Esophagus squamous epithelium (tissue), 5 donors: ENCODE measurements at regions not wholly inside any gene's neighbourhood (a gene's known extent, or its start where the extent isn't known, plus 50 kb on each side); places are given as distances from the start of the nearest gene placed in this dataset.
"Not testable (repeated sequence)": the region's sequence is repeated elsewhere in the genome, so short reads cannot be mapped to it uniquely, and the experiment has no call there.

ENCODE experiments used
- DNase-seq: peaks from one replicate; lab custom pipeline; 2025; lab: John Stamatoyannopoulos, UW
- H3K27ac ChIP-seq, 4 donors: fragments of 200-600 bp; sonication (generic); one replicate each; pipeline ENCODE4 v1.5.1; 2016 to 2019; ENCODE audit warnings: mild to moderate bottlenecking in 1 of 4
- H3K27me3 ChIP-seq, 4 donors: fragments of 200-600 bp; sonication (generic); 1 replicate in 3 of 4; 2 replicates in 1 of 4; pipeline versions ENCODE4 v1.5.1 to v1.6.0; 2017 to 2021; ENCODE audit warnings: antibody characterized with exemption in 1 of 4
- H3K36me3 ChIP-seq, 3 donors: fragments of 200-600 bp; sonication (generic); one replicate each; pipeline ENCODE4 v1.5.1; 2016 to 2019
- H3K4me1 ChIP-seq, 3 donors: fragments of 200-600 bp; sonication (generic); one replicate each; pipeline ENCODE4 v1.5.1; 2017 to 2019
- H3K4me3 ChIP-seq, 4 donors: fragments of 200-600 bp; sonication (generic); 1 replicate in 3 of 4; 2 replicates in 1 of 4; pipeline ENCODE4 v1.5.1; 2016 to 2019; ENCODE audit warnings: mild to moderate bottlenecking in 2 of 4, moderate library complexity in 1 of 4
- H3K9me3 ChIP-seq, 3 donors: fragments of 200-600 bp; sonication (generic); one replicate each; pipeline ENCODE4 v1.5.1; 2016 to 2019
- CTCF ChIP-seq, 6 experiments: fragments of 450-650 bp in 4 of 6; fragments of 200-600 bp in 2 of 6; sonication (generic) in 2 of 6; IDR thresholded peaks; one replicate each; pipeline ENCODE4 v1.5.1; 2016 to 2019; ENCODE audit warnings: antibody characterized with exemption in 6 of 6, mild to moderate bottlenecking in 4 of 6, moderate library complexity in 4 of 6
- POLR2A ChIP-seq, 4 donors: fragments of 450-650 bp; IDR thresholded peaks; one replicate each; pipeline ENCODE4 v1.6.1; 2017; ENCODE audit warnings: antibody characterized with exemption in 4 of 4, mild to moderate bottlenecking in 4 of 4, moderate library complexity in 3 of 4
- WGBS, 2 donors: methylation state at CpG; one replicate each; pipeline ENCODE4 v1.1.5; 2018; 5-methylcytosine and 5-hydroxymethylcytosine counted together
- intact Hi-C: fragments of 100-400 bp; cut with DNase I; formaldehyde crosslinking; loops from one replicate; pipeline ENCODE4 v1.15.0; 2022
- donor health status: DM: yes; HTN: yes; CAD: no.

- Histone ChIP-seq H3K4me1 (no peaks in the 10 kb centered on the region), H3K9me3 (peaks cover 0 to 4% (median 0%) of the 10 kb centered on the region in 3 donors), H3K4me3 (no peak overlapping the region), H3K27me3 (no peaks in the 10 kb centered on the region), H3K27ac (no peak overlapping the region), H3K36me3 (no peaks in the 10 kb centered on the region)
- intact Hi-C loops = no loop called here
- no peak for DNase-seq
- TF ChIP-seq POLR2A (IDR thresholded peaks at IDR 0.05) (no peak), CTCF (IDR thresholded peaks at IDR 0.05) (no peak)
- WGBS, 2 donors = 57 to 73% methylated on average over 1 of the region's 1 CpG
Observed at GRCh38 chr16:51262428-51262827, 111.4 kb upstream of the SALL1 start.

- intact Hi-C loops = no loop called here
Observed at GRCh38 chr16:51261919-51262318, 110.8 kb upstream of the SALL1 start.

GRCh38 chr16:51255349-51255972, 104.4 kb upstream of the SALL1 start:
- Histone ChIP-seq H3K9me3 (peaks cover 0 to 6% (median 0%) of the 10 kb centered on the region in 3 donors), H3K4me1 (no peaks in the 10 kb centered on the region), H3K27ac (no peak overlapping the region), H3K36me3 (no peaks in the 10 kb centered on the region), H3K4me3 (no peak overlapping the region), H3K27me3 (peaks cover 0 to 16% (median 0%) of the 10 kb centered on the region in 4 donors)
- intact Hi-C loops = no loop called here
- no peak for DNase-seq
- WGBS, 2 donors = 54 to 76% methylated on average over 2 to 3 of the region's 3 CpGs
- no peak for TF ChIP-seq CTCF (IDR thresholded peaks at IDR 0.05)
- TF ChIP-seq POLR2A (IDR thresholded peaks at IDR 0.05) = no peak

More at GRCh38 chr16:51261919-51262318, 110.8 kb upstream of the SALL1 start:
- no peak for TF ChIP-seq POLR2A (IDR thresholded peaks at IDR 0.05)
- Histone ChIP-seq H3K9me3 (peaks cover 0 to 4% (median 0%) of the 10 kb centered on the region in 3 donors), H3K4me3 (no peak overlapping the region), H3K27me3 (no peaks in the 10 kb centered on the region), H3K36me3 (no peaks in the 10 kb centered on the region), H3K4me1 (no peaks in the 10 kb centered on the region), H3K27ac (no peak overlapping the region)
- 94 to 100% methylated on average over 1 of the region's 1 CpG for WGBS, 2 donors
- no peak for DNase-seq

- H3K4me1 ChIP-seq, intact Hi-C loops, H3K27ac ChIP-seq, H3K9me3 ChIP-seq, H3K4me3 ChIP-seq, DNase-seq, H3K36me3 ChIP-seq: not testable (repeated sequence)
- peaks cover 0 to 16% (median 0%) of the 10 kb centered on the region in 4 donors for H3K27me3 ChIP-seq
- WGBS, 2 donors = 85% methylated on average over 2 of the region's 7 CpGs; no CpG with 5 or more reads in 1 of the 2 donors
Observed at GRCh38 chr16:51254390-51254789, 103.3 kb upstream of the SALL1 start.

- 91% methylated on average over 3 of the region's 3 CpGs for WGBS, 2 donors
- DNase-seq = no peak
- Histone ChIP-seq H3K36me3 (no peaks in the 10 kb centered on the region), H3K4me1 (no peaks in the 10 kb centered on the region), H3K9me3 (peaks cover 0 to 5% (median 0%) of the 10 kb centered on the region in 3 donors), H3K4me3 (no peak overlapping the region), H3K27me3 (peaks cover 0 to 53% (median 0%) of the 10 kb centered on the region in 4 donors), H3K27ac (no peak overlapping the region)
- TF ChIP-seq CTCF (IDR thresholded peaks at IDR 0.05) (no peak), POLR2A (IDR thresholded peaks at IDR 0.05) (no peak)
- intact Hi-C loops = no loop called here
Observed at GRCh38 chr16:51248217-51248616, 97.1 kb upstream of the SALL1 start.

- Histone ChIP-seq H3K4me1 (no peaks in the 10 kb centered on the region), H3K36me3 (no peaks in the 10 kb centered on the region), H3K4me3 (no peak overlapping the region), H3K27me3 (peaks cover 0 to 79% (median 0%) of the 10 kb centered on the region in 4 donors), H3K9me3 (peaks cover 0 to 5% (median 0%) of the 10 kb centered on the region in 3 donors), H3K27ac (no peak overlapping the region)
- DNase-seq = no peak
- 74 to 92% methylated on average over 3 of the region's 3 CpGs for WGBS, 2 donors
- TF ChIP-seq CTCF (IDR thresholded peaks at IDR 0.05) = no peak
- TF ChIP-seq POLR2A (IDR thresholded peaks at IDR 0.05) = no peak
- intact Hi-C loops = no loop called here
Observed at GRCh38 chr16:51245658-51245995, 94.6 kb upstream of the SALL1 start.
